Caco-2 (cell line): ENCODE measurements at regions not wholly inside any gene's neighbourhood (a gene's known extent, or its start where the extent isn't known, plus 50 kb on each side); places are given as distances from the start of the nearest gene placed in this dataset.

Experiments
- BruUV-seq: library from RNA; stranded (reverse); fragments of 400-500 nt; replicated peaks from 2 replicates; lab custom pipeline; 2021; lab: Mats Ljungman, UMichigan
- CTCF ChIA-PET: fragments of 300-600 bp; sonication (Branson Sonifier 250); formaldehyde crosslinking; loops from one replicate; lab custom pipeline; 2022; ENCODE audit warnings: antibody characterized with exemption; lab: Charles Lee
- POLR2A ChIA-PET: fragments of 300-600 bp; sonication (Branson Sonifier 250); formaldehyde crosslinking; loops from one replicate; lab custom pipeline; 2022; ENCODE audit warnings: antibody characterized with exemption; lab: Charles Lee
- DNase-seq, 2 experiments: peaks; one replicate each; pipeline versions ENCODE4 v3.0.0 to v3.0.0-alpha.2; 2020 to 2022
- H3K27me3 ChIP-seq: replicated peaks from 2 replicates; pipeline ENCODE4 v1.6.0; 2011; ENCODE audit warnings: low read length; ENCODE audit not compliant: control insufficient read depth, insufficient read depth
- H3K36me3 ChIP-seq: 2 replicates; pipeline ENCODE4 v1.5.1; 2011; ENCODE audit warnings: low read length; ENCODE audit not compliant: control insufficient read depth, insufficient read depth
- H3K4me1 ChIP-seq: fragments of 250-450 bp; sonication (Bioruptor Pico); 2 replicates; pipeline ENCODE4 v1.5.1; 2020; ENCODE audit warnings: mild to moderate bottlenecking
- H3K4me3 ChIP-seq: 2 replicates; pipeline ENCODE4 v1.5.1; 2011; ENCODE audit warnings: low read depth, mild to moderate bottlenecking, control low read depth, low read length
- H3K9me3 ChIP-seq: fragments of 250-450 bp; sonication (Bioruptor Pico); 2 replicates; pipeline ENCODE4 v1.5.1; 2020; ENCODE audit warnings: mild to moderate bottlenecking, moderate library complexity
- H3K27ac Mint-ChIP-seq: one replicate; pipeline ENCODE4 v1.8.0; 2022; ENCODE audit warnings: mixed read lengths; ENCODE audit not compliant: unreplicated experiment
- H3K27me3 Mint-ChIP-seq: one replicate; pipeline ENCODE4 v1.8.0; 2022; ENCODE audit warnings: mixed read lengths; ENCODE audit not compliant: insufficient read depth, unreplicated experiment
- H3K36me3 Mint-ChIP-seq: one replicate; pipeline ENCODE4 v1.8.0; 2022; ENCODE audit warnings: mild to moderate bottlenecking, mixed read lengths; ENCODE audit not compliant: insufficient read depth, unreplicated experiment
- H3K4me1 Mint-ChIP-seq: one replicate; pipeline ENCODE4 v1.8.0; 2022; ENCODE audit warnings: low read depth, mixed read lengths; ENCODE audit not compliant: unreplicated experiment
- H3K4me3 Mint-ChIP-seq: one replicate; pipeline ENCODE4 v1.8.0; 2022; ENCODE audit warnings: mild to moderate bottlenecking, moderate library complexity, mixed read lengths; ENCODE audit not compliant: unreplicated experiment
- H3K9me3 Mint-ChIP-seq: one replicate; pipeline ENCODE4 v1.8.0; 2022; ENCODE audit warnings: mixed read lengths; ENCODE audit not compliant: unreplicated experiment
- CTCF ChIP-seq, 2 experiments: fragments of 200-600 bp in 1 of 2; IDR thresholded peaks; 1 replicate in 1 of 2; 2 replicates in 1 of 2; pipeline versions ENCODE4 v1.5.1 to v1.8.0; 2011 to 2022; ENCODE audit warnings: antibody characterized with exemption in 1 of 2, control low read depth in 1 of 2, inconsistent platforms in 1 of 2, low read depth in 1 of 2, low read length in 1 of 2, mild to moderate bottlenecking in 1 of 2, moderate library complexity in 1 of 2; ENCODE audit not compliant: insufficient read depth in 1 of 2, severe bottlenecking in 1 of 2, unreplicated experiment in 1 of 2
- intact Hi-C: fragments of 100-400 bp; cut with micrococcal nuclease; formaldehyde crosslinking; loops from one replicate; pipeline ENCODE4 v1.10.0; 2022; ENCODE audit not compliant: unreplicated experiment

- Mint-ChIP-seq H3K4me3 (no peak overlapping the region), H3K4me1 (no peaks in the 10 kb centered on the region), H3K27me3 (no peaks in the 10 kb centered on the region), H3K36me3 (no peaks in the 10 kb centered on the region), H3K9me3 (no peaks in the 10 kb centered on the region), H3K27ac (no peak overlapping the region)
- Histone ChIP-seq H3K4me1 (no peaks in the 10 kb centered on the region), H3K4me3 (no peak overlapping the region), H3K27me3 (no peaks in the 10 kb centered on the region), H3K36me3 (no peaks in the 10 kb centered on the region), H3K9me3 (no peaks in the 10 kb centered on the region)
- CTCF ChIA-PET = no interaction called here
- BruUV-seq = no TSS peak
- DNase-seq = no peak
- no peak for TF ChIP-seq CTCF (IDR thresholded peaks at IDR 0.05; ENCODE audit: insufficient read depth in 1 of 2, low read depth in 1 of 2, low read length in 1 of 2, severe bottlenecking in 1 of 2, unreplicated experiment in 1 of 2)
- intact Hi-C loops = no loop called here
- POLR2A ChIA-PET = no interaction called here
Measured at GRCh38 chr9:82122731-82123130, 134.2 kb downstream of the SPATA31D1 start.

- no peak overlapping the region for H3K27ac Mint-ChIP-seq
- Histone ChIP-seq H3K4me3 (no peak overlapping the region), H3K4me1 (no peaks in the 10 kb centered on the region), H3K9me3 (no peaks in the 10 kb centered on the region), H3K27me3 (no peaks in the 10 kb centered on the region), H3K36me3 (no peaks in the 10 kb centered on the region)
- no TSS peak for BruUV-seq
- H3K36me3 Mint-ChIP-seq = no peaks in the 10 kb centered on the region
- TF ChIP-seq CTCF (IDR thresholded peaks at IDR 0.05; ENCODE audit: insufficient read depth in 1 of 2, low read depth in 1 of 2, low read length in 1 of 2, severe bottlenecking in 1 of 2, unreplicated experiment in 1 of 2) = no peak
- no peaks in the 10 kb centered on the region for H3K9me3 Mint-ChIP-seq
- intact Hi-C loops = no loop called here
- no peak for DNase-seq
- POLR2A ChIA-PET = no interaction called here
- H3K4me3 Mint-ChIP-seq = no peak overlapping the region
- no peaks in the 10 kb centered on the region for H3K4me1 Mint-ChIP-seq
- no peaks in the 10 kb centered on the region for H3K27me3 Mint-ChIP-seq
- CTCF ChIA-PET = no interaction called here
Measured at GRCh38 chr9:82124090-82124489, 135.5 kb downstream of the SPATA31D1 start.

DNA sequence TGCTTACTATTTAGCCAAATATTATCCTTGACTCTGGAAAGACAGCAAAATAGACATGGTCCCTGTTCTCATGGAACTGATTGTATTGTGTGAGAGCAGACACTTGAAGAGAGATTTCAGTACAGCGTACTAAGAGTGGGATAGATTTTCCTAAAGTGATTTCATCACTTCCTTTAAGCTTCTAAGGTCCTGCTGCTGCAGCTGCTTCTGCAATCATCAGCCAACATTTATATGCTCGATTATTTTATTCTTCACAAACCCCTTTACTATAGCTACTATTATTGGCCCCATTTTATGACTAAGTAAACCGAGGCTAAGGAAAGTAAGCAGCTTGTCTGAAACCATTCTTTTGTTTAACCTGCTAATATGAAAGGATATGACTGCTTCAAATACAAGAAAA, 137.7 kb downstream of the SPATA31D1 start:
- intact Hi-C loops = no loop called here
- no TSS peak for BruUV-seq

More for the DNA sequence above, 137.7 kb downstream of the SPATA31D1 start:
- Histone ChIP-seq H3K4me3 (no peak overlapping the region), H3K27me3 (no peaks in the 10 kb centered on the region), H3K4me1 (no peaks in the 10 kb centered on the region), H3K9me3 (no peaks in the 10 kb centered on the region), H3K36me3 (no peaks in the 10 kb centered on the region)
- no peaks in the 10 kb centered on the region for H3K4me1 Mint-ChIP-seq
- TF ChIP-seq CTCF (IDR thresholded peaks at IDR 0.05; ENCODE audit: insufficient read depth in 1 of 2, low read depth in 1 of 2, low read length in 1 of 2, severe bottlenecking in 1 of 2, unreplicated experiment in 1 of 2) = no peak
- CTCF ChIA-PET = no interaction called here
- DNase-seq = no peak
- POLR2A ChIA-PET = no interaction called here
- no peaks in the 10 kb centered on the region for H3K9me3 Mint-ChIP-seq
- no peaks in the 10 kb centered on the region for H3K27me3 Mint-ChIP-seq
- H3K36me3 Mint-ChIP-seq = no peaks in the 10 kb centered on the region
- H3K27ac Mint-ChIP-seq = no peak overlapping the region
- no peak overlapping the region for H3K4me3 Mint-ChIP-seq
